Epithelial cell of proximal tubule (primary cell): ENCODE measurements at regions not wholly inside any gene's neighbourhood (a gene's known extent, or its start where the extent isn't known, plus 50 kb on each side); places are given as distances from the start of the nearest gene placed in this dataset.

Experiments
- DNase-seq: peaks from one replicate; pipeline ENCODE4 v3.0.0-alpha.2; 2011; ENCODE audit warnings: low read depth
- H3K4me3 ChIP-seq: 2 replicates; pipeline ENCODE4 v1.5.1; 2011; ENCODE audit warnings: low read depth, mild to moderate bottlenecking, low read length
- TF ChIP-seq, protein P1 (sequence below): conservative IDR thresholded peaks from 2 replicates; pipeline ENCODE4 v1.5.1; 2012; ENCODE audit warnings: low read depth, mild to moderate bottlenecking, low read length

DNA sequence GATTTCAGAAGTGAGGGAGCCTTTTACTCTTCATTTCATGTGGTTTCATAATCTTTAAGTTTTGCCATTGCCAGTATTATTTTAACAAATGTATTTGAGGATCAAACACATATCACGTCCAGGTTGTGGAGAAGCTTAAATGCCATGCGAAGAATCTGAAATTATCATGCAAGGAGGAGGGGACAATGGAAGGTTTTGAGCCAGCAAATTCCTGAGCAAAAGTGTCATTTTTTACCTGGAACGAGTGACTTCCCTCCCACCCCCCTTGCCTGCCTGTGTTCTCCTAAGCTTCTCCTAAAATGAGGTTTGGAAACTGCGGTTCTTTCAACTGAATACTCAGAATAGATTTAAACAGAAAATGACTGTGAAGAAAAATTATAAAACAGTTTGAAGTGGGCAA lies 77.6 kb downstream of the C16orf95 start:
- TF ChIP-seq, protein P1, sequence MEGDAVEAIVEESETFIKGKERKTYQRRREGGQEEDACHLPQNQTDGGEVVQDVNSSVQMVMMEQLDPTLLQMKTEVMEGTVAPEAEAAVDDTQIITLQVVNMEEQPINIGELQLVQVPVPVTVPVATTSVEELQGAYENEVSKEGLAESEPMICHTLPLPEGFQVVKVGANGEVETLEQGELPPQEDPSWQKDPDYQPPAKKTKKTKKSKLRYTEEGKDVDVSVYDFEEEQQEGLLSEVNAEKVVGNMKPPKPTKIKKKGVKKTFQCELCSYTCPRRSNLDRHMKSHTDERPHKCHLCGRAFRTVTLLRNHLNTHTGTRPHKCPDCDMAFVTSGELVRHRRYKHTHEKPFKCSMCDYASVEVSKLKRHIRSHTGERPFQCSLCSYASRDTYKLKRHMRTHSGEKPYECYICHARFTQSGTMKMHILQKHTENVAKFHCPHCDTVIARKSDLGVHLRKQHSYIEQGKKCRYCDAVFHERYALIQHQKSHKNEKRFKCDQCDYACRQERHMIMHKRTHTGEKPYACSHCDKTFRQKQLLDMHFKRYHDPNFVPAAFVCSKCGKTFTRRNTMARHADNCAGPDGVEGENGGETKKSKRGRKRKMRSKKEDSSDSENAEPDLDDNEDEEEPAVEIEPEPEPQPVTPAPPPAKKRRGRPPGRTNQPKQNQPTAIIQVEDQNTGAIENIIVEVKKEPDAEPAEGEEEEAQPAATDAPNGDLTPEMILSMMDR: no peak
- DNase-seq: no peak

DNA sequence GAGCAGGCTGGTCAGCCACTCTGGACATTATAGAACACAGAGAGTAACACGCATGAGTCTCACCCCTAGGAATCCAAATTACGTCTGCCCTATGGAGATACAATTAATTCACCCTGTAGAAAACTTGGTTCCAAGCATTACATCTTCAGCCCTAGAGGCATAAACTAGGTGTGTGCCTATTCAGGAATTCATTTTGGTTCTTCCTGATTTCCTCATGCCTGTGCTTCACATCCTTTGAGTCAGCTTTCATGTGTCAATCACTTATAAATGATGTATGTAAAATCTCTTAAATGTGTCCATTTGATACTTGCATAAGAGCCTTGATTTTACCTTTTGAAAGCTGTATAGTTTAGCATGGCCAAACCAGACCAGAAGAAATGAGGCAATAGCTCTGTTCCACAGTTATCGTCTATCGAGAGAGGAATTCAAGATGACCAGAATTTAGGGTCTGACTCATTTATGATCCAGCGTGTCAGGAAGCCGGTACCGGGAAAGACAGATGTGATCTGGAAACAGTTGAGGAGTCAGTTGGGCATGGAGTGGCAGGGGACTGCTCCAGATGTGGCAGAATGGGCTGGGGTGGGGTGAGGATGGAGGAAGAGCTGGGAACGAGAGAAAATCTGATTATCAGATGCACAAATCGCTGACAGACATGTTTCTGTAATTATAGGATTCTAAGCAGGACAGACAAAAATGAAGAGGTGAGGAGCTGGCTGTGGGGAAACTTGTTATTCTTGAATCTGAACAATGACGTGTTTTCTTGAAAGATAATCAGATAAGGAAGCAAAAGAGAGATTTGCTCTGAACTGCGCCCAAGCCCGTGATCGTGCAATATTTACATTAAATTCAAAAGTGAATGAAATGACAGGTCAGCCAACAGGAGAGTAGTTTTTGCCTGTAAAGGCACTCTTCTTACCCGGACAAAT lies 76.7 kb downstream of the C16orf95 start:
- TF ChIP-seq, protein P1: no peak
- no peak overlapping the region for H3K4me3 ChIP-seq
- no peak for DNase-seq

More for the DNA sequence above, 77.6 kb downstream of the C16orf95 start:
- H3K4me3 ChIP-seq: no peak overlapping the region

DNA sequence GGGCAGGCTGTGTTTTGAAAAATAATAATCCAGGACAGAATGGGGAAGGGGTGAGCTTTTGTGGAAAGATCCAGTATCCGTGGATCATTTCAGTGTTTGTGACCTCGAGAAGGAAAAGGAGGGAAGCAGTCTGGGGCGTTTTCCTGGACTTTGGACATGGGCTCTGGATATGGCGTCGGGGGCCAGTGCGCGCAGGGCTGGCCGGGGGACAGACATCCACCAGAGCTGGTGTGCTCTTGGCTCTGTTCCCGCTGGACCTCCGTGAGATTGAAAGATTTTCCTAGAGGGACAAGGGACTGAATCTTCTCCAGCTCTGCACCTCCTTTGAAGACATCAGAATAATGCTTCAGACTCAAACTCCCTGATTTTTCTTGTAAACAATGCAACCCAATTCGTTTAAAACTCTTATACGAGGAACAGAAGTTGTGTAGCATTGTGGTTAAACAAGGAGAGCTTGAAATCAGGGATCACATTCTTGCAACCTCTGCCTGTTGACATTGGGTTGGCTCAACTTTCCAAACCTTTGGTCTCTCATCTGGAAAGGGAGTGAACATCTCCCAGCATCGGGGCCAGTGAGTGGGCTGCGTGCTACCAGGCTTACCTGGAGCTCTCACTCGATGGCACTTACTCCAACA lies 75.9 kb downstream of the C16orf95 start:
- TF ChIP-seq, protein P1: no peak
- no peak for DNase-seq
- H3K4me3 ChIP-seq: no peak overlapping the region

DNA sequence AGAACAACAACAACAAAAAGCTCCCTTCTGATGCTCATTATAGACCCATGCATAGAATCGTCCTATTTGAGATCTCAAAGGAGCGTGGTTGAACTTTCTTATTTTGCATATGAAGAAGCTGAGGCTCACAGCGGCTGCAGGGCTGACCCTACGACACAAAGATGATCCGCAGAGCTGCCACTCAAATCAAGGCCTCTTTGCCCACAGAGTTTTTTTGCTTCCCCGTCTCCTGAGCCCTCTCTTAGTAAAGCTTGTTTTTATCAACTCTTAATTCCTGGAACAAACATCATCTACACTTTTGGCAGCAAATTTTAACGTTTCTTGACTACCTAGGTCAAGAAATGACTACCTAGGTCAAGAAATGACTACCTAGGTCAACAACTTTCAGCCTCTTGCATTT lies 73.7 kb downstream of the C16orf95 start:
- TF ChIP-seq, protein P1: no peak
- H3K4me3 ChIP-seq: no peak overlapping the region
- DNase-seq: no peak

DNA sequence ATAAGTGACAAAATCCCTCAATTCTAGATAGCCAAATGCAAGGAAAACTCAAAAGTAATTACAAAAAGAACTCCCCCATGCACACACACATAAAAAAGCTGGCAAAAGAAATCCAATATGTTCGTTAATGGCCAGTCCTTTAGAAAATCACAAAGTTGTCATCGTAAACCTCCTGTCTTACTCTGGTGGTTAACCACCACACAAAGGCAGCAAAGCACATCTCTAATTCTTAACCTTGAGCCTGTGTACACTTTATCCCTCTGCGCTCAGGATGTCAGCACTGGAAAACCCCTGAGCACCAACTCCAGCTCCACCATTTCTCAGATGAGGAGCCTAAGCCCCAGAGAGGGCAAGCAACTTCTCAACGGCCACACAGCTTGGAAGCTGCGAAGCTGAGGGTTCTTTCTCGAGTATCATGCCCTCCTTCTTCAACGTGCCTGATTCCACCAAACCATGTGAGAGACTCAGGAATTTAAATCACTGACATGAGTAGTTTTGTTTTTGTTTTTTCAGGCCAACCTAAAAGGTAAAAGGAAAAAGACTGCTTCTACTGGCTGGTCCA lies 72.5 kb downstream of the C16orf95 start:
- TF ChIP-seq, protein P1: no peak
- H3K4me3 ChIP-seq: no peak overlapping the region
- DNase-seq: no peak

DNA sequence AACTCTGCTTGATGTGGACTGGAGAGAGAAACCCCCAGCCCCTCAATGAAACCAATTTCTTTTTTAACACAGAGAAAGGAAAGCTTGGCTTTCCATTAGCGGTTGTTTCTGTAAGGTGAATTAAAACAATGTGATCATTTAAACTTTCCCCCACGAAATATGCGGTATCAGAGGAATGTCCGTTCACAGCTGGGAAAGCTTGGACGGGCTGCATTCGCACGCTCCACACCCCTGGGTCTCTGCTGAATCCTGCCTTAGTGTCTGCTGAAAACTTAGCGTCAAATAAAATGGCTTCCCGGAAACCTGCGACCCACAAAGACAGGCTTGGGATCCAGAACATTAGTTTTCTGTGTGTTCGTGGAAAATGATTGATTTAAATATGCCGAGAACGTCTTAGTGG lies 71.7 kb downstream of the C16orf95 start:
- TF ChIP-seq, protein P1: no peak
- DNase-seq: no peak

More for the DNA sequence above, 71.7 kb downstream of the C16orf95 start:
- H3K4me3 ChIP-seq: no peak overlapping the region
